ENCODE measurements at regions not wholly inside any gene's neighbourhood (a gene's known extent, or its start where the extent isn't known, plus 50 kb on each side); places are given as distances from the start of the nearest gene placed in this dataset.
A peak's percentile ranks its signal among the peaks of the same experiment; 100 is the strongest.

DNA sequence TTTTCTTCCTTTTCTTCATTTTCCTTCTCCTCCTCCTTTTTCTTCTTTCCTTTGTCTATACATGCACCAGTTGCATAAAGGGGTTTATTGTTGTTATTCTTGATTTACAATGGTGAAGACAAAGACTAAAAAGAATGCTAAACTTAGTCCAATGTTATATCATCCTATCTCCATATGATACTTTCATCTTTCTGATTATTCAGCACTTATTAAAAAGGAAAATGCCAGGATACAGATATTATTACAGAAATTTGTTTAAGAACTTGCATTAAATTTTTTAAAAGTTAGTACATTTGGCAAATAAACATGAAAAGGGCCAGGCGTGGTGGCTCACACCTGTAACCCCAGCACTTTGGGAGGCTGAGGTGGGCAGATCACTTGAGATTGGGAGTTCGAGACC lies 1074.9 kb downstream of the EFNA5 start:
- Histone ChIP-seq H3K18ac (ENCODE audit: low read depth, low read length) (no peak overlapping the region), H3K23ac (ENCODE audit: low read depth, low read length) (no peak overlapping the region), H3K56ac (ENCODE audit: extremely low read depth, insufficient read depth, low read length) (no peak overlapping the region), H4K5ac (ENCODE audit: low read depth, low read length) (no peak overlapping the region), H3K14ac (replicated peaks; ENCODE audit: low read depth, low read length) (no peak overlapping the region), H3K4me1 (ENCODE audit: control insufficient read depth, insufficient read depth, low read length) (no peaks in the 10 kb centered on the region), H3K9me3 (ENCODE audit: control insufficient read depth, insufficient read depth, low read length) (no peaks in the 10 kb centered on the region), H3K36me3 (ENCODE audit: control insufficient read depth, insufficient read depth, low read length) (no peaks in the 10 kb centered on the region), H3K4me3 (ENCODE audit: insufficient read depth, low read depth, low read length) (no peak overlapping the region), H2BK20ac (ENCODE audit: low read depth, low read length) (no peak overlapping the region), H3K4ac (ENCODE audit: low read depth, low read length) (no peak overlapping the region), H2BK120ac (ENCODE audit: low read depth, low read length) (no peak overlapping the region), H3K9ac (ENCODE audit: low read depth, low read length) (no peak overlapping the region), H3K9me1 (ENCODE audit: insufficient read depth, low read length) (no peaks in the 10 kb centered on the region), H2BK15ac (ENCODE audit: low read depth, low read length) (no peak overlapping the region), H4K91ac (ENCODE audit: insufficient read depth, low read depth, low read length) (no peak overlapping the region), H4K8ac (ENCODE audit: low read depth in 2 of 2, low read length in 2 of 2) (no peak overlapping the region), H2AK5ac (ENCODE audit: low read depth, low read length) (no peak overlapping the region), H3K79me1 (ENCODE audit: low read depth in 1 of 2, low read length in 2 of 2) (no peaks in the 10 kb centered on the region), H2AK9ac (replicated peaks; ENCODE audit: low read depth, low read length, poor library complexity) (no peak overlapping the region), H2BK5ac (ENCODE audit: low read depth, low read length, poor library complexity, severe bottlenecking) (no peak overlapping the region), H3K27me3 (ENCODE audit: control insufficient read depth, insufficient read depth, low read length) (no peaks in the 10 kb centered on the region), H3K27ac (ENCODE audit: insufficient read depth, low read length) (no peak overlapping the region), H3K4me2 (ENCODE audit: low read depth, low read length) (no peak overlapping the region), H4K20me1 (ENCODE audit: insufficient read depth, low read length) (no peaks in the 10 kb centered on the region), H2AFZ (replicated peaks; ENCODE audit: low read length, poor library complexity) (no peak overlapping the region)
- ChIA-PET POLR2A (ENCODE audit: unreplicated experiment) (no interaction called here), CTCF (no interaction called here)
- in situ Hi-C loops (cut with MboI; ENCODE audit: low sequenced_read_pairs) (no loop called here), dilution Hi-C loops (cut with HindIII; ENCODE audit: low sequenced_read_pairs, unreplicated experiment) (no loop called here), intact Hi-C loops (cut with micrococcal nuclease) (no loop called here)
- ATAC-seq (ENCODE audit: low read depth) = no peak
- BruUV-seq (replicated peaks) = no TSS peak
- no CpG with 5 or more reads among the region's 2 CpGs for WGBS, 2 experiments (ENCODE audit: extremely low coverage in 2 of 2, insufficient read length in 1 of 2)
- no peak for DNase-seq
- TF ChIP-seq CEBPB (IDR thresholded peaks at IDR 0.05; ENCODE audit: low read depth, low read length) = no peak
- TF ChIP-seq USF2 (IDR thresholded peaks at IDR 0.05; ENCODE audit: low read depth, low read length) = no peak
- peak; percentile 47 for TF ChIP-seq MAFK (IDR thresholded peaks at IDR 0.05; ENCODE audit: low read depth, low read length)
- TF ChIP-seq, protein P1, sequence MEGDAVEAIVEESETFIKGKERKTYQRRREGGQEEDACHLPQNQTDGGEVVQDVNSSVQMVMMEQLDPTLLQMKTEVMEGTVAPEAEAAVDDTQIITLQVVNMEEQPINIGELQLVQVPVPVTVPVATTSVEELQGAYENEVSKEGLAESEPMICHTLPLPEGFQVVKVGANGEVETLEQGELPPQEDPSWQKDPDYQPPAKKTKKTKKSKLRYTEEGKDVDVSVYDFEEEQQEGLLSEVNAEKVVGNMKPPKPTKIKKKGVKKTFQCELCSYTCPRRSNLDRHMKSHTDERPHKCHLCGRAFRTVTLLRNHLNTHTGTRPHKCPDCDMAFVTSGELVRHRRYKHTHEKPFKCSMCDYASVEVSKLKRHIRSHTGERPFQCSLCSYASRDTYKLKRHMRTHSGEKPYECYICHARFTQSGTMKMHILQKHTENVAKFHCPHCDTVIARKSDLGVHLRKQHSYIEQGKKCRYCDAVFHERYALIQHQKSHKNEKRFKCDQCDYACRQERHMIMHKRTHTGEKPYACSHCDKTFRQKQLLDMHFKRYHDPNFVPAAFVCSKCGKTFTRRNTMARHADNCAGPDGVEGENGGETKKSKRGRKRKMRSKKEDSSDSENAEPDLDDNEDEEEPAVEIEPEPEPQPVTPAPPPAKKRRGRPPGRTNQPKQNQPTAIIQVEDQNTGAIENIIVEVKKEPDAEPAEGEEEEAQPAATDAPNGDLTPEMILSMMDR (conservative IDR thresholded peaks at IDR 0.05; ENCODE audit: low read depth, low read length) = no peak
- TF ChIP-seq FOS (IDR thresholded peaks at IDR 0.05; ENCODE audit: low read depth, low read length) = no peak
- TF ChIP-seq, protein P2, sequence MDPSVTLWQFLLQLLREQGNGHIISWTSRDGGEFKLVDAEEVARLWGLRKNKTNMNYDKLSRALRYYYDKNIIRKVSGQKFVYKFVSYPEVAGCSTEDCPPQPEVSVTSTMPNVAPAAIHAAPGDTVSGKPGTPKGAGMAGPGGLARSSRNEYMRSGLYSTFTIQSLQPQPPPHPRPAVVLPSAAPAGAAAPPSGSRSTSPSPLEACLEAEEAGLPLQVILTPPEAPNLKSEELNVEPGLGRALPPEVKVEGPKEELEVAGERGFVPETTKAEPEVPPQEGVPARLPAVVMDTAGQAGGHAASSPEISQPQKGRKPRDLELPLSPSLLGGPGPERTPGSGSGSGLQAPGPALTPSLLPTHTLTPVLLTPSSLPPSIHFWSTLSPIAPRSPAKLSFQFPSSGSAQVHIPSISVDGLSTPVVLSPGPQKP (IDR thresholded peaks at IDR 0.05; ENCODE audit: borderline replicate concordance, low read depth, low read length) = no peak

All from IMR-90 (cell line).